Epithelial cell of esophagus (primary cell): ENCODE measurements at regions not wholly inside any gene's neighbourhood (a gene's known extent, or its start where the extent isn't known, plus 50 kb on each side); places are given as distances from the start of the nearest gene placed in this dataset.

Experiments used
- DNase-seq: peaks from one replicate; pipeline ENCODE4 v3.0.0; 2010; ENCODE audit warnings: low read depth
- H3K4me3 ChIP-seq: 2 replicates; pipeline ENCODE4 v1.5.1; 2011; ENCODE audit warnings: mild to moderate bottlenecking, low read length, control low read depth
- CTCF ChIP-seq: IDR thresholded peaks from 2 replicates; pipeline ENCODE4 v1.5.1; 2011; ENCODE audit warnings: low read depth, mild to moderate bottlenecking, low read length, control low read depth, inconsistent platforms; ENCODE audit not compliant: insufficient read depth; ENCODE audit errors: missing control alignments

- peak; percentile 75 for DNase-seq
- no peak overlapping the region for H3K4me3 ChIP-seq
- TF ChIP-seq CTCF = no peak
These were observed 1005.2 kb upstream of the CADM2 start for GRCh38 chr3:83953417-83954089.

DNA sequence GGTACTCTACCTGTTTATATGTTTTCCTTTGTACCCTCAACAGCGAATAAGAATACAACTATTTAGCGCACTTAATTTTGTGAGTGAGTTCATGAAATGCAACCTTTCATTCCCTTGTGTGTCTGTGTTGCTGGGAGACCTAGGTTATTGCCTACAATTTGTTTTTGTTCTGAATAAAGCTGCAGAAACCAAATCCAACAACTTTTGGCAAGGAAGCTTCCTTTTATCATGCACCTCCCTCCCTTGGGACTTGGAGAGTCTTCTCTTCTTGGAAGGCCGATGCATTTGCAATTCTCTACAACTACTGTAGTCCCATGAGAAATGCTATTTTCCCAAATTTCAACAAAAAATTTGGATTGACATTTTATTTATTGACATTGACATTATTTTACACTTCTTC, 1002.4 kb upstream of the CADM2 start:
- DNase-seq = no peak
- TF ChIP-seq CTCF = no peak
- H3K4me3 ChIP-seq = no peak overlapping the region

GRCh38 chr3:83968356-83968755, 990.4 kb upstream of the CADM2 start:
- no peak overlapping the region for H3K4me3 ChIP-seq
- DNase-seq = no peak
- TF ChIP-seq CTCF = peak; percentile 19

DNA sequence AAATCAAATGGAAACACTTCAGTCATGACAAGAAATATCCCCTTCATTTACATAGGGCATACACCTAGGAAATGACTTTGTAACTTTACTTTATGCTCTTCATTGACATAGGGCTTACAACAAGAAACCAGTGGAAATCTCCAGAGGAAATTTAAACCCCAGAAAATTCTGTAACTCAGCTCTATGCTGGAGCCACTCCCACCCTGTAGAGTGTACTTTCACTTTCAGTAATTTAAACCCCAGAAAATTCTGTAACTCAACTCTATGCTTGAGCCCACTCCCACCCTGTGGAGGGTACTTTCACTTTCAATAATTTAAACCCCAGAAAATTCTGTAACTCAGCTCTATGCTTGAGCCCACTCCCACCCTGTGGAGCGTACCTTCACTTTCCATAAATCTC, 987.1 kb upstream of the CADM2 start:
- DNase-seq = no peak
- no peak overlapping the region for H3K4me3 ChIP-seq
- TF ChIP-seq CTCF = no peak

- DNase-seq = peak; percentile 63
- H3K4me3 ChIP-seq = no peak overlapping the region
- TF ChIP-seq CTCF = no peak
These were observed 950.2 kb upstream of the CADM2 start for GRCh38 chr3:84008623-84009022.

- no peak for TF ChIP-seq CTCF
- DNase-seq = no peak
- no peak overlapping the region for H3K4me3 ChIP-seq
These were observed 934.9 kb upstream of the CADM2 start for GRCh38 chr3:84023842-84024241.

DNA sequence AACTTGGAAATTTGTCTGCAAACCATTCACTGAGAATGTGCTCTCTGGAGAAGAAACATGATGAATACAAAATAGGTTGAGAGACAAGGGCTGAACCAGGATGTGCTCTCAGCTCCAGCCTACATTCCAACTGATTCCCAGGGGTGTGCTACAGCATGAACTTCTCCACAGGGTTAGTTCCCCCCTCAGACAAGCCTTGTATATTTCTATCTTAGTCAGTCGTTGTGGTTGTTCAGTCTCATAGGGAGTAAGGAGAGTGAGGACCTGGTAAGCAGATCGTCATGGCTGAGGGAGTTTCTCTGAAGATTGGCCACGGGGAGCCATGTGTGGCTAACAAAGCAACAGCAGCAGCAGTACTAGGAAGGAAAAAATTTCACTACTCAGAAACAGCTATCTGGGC, 919.7 kb upstream of the CADM2 start:
- TF ChIP-seq CTCF = no peak

More for the DNA sequence above, 919.7 kb upstream of the CADM2 start:
- DNase-seq = no peak
- H3K4me3 ChIP-seq = no peak overlapping the region
